Right lobe of liver (tissue), 4 donors: ENCODE measurements at regions not wholly inside any gene's neighbourhood (a gene's known extent, or its start where the extent isn't known, plus 50 kb on each side); places are given as distances from the start of the nearest gene placed in this dataset.

Experiments
- POLR2A ChIP-seq: fragments of 450-650 bp; IDR thresholded peaks from one replicate; pipeline ENCODE4 v1.6.1; 2017; ENCODE audit warnings: antibody characterized with exemption, mild to moderate bottlenecking
- TF ChIP-seq, protein P1 (sequence below), 4 donors: fragments of 200-600 bp in 3 of 4; fragments of 450-650 bp in 1 of 4; IDR thresholded peaks; one replicate each; pipeline versions ENCODE4 v1.5.1 to v1.8.0; 2016 to 2022; ENCODE audit warnings: antibody characterized with exemption in 4 of 4, mild to moderate bottlenecking in 2 of 4
- donor health status: DM: no; HTN: no; CAD: no.
- donor health status: DM: no; HTN: no; CAD: no.
- donor health status: DM: no; HTN: yes; CAD: no.

DNA sequence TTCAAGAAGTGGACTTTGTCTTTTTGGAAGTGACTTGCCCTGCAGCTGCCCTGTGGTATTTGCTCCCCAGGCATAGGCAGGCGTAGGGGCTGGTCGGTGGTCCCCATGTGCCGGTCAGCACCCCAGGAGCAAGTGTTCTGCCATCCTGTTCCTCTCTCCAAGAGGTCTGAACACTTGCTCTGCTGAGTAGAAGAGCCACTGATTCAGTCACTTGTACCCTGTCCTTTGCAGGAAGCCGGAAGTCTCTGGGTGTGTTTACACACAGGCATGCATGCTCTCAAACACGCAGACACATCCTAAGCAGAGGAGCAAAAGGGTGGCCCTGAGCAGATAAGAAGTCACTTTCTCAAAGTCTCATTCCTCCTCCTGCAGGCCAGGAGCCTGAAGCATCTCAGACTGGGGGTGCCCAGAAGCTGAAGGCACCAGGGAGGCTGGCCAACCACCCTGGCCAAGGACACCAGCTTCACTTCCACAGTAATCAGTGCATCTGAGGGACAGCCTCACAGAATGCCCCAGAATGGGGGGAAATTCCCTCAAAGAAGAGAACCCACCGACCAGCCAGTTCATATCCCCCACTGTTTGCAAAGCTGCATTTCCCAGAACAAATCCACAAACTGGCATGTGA is 88.7 kb upstream of the POMGNT2 start:
- TF ChIP-seq POLR2A = no peak
- TF ChIP-seq, protein P1, sequence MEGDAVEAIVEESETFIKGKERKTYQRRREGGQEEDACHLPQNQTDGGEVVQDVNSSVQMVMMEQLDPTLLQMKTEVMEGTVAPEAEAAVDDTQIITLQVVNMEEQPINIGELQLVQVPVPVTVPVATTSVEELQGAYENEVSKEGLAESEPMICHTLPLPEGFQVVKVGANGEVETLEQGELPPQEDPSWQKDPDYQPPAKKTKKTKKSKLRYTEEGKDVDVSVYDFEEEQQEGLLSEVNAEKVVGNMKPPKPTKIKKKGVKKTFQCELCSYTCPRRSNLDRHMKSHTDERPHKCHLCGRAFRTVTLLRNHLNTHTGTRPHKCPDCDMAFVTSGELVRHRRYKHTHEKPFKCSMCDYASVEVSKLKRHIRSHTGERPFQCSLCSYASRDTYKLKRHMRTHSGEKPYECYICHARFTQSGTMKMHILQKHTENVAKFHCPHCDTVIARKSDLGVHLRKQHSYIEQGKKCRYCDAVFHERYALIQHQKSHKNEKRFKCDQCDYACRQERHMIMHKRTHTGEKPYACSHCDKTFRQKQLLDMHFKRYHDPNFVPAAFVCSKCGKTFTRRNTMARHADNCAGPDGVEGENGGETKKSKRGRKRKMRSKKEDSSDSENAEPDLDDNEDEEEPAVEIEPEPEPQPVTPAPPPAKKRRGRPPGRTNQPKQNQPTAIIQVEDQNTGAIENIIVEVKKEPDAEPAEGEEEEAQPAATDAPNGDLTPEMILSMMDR (IDR thresholded peaks at IDR 0.05) = no peak
